SK-N-SH (cell line): ENCODE measurements at regions not wholly inside any gene's neighbourhood (a gene's known extent, or its start where the extent isn't known, plus 50 kb on each side); places are given as distances from the start of the nearest gene placed in this dataset.

Source experiments
- CTCF ChIP-seq: fragments of 200-600 bp; sonication (generic); IDR thresholded peaks from 2 replicates; pipeline ENCODE4 v1.6.1; 2017; ENCODE audit warnings: antibody characterized with exemption, mild to moderate bottlenecking, moderate library complexity
- FOSL2 ChIP-seq: IDR thresholded peaks from 2 replicates; pipeline ENCODE4 v1.4.0; 2012; ENCODE audit warnings: low read depth, mild to moderate bottlenecking, moderate library complexity, borderline replicate concordance
- FOXJ3 ChIP-seq: sonication (generic); formaldehyde crosslinking; IDR thresholded peaks from 2 replicates; pipeline ENCODE4 v1.5.1; 2020; ENCODE audit warnings: mild to moderate bottlenecking, missing genetic modification reagents
- JUND ChIP-seq: IDR thresholded peaks from 2 replicates; pipeline ENCODE4 v1.4.0; 2012
- MAX ChIP-seq: IDR thresholded peaks from 2 replicates; pipeline ENCODE4 v1.4.0; 2012; ENCODE audit warnings: low read depth
- MEF2A ChIP-seq: IDR thresholded peaks from 2 replicates; pipeline ENCODE4 v1.4.0; 2012; ENCODE audit warnings: low read depth, borderline replicate concordance
- NRF1 ChIP-seq: IDR thresholded peaks from 2 replicates; pipeline ENCODE4 v1.6.1; 2012; ENCODE audit warnings: low read depth, mild to moderate bottlenecking, low read length
- POLR2AphosphoS5 ChIP-seq: IDR thresholded peaks from 2 replicates; pipeline ENCODE4 v1.6.1; 2012; ENCODE audit warnings: low read depth, low read length
- RAD21 ChIP-seq: IDR thresholded peaks from 2 replicates; pipeline ENCODE4 v1.6.1; 2012; ENCODE audit warnings: mild to moderate bottlenecking, low read length
- RCOR1 ChIP-seq: fragments of 150-350 bp; IDR thresholded peaks from 2 replicates; pipeline ENCODE4 v1.6.1; 2017; ENCODE audit warnings: antibody characterized with exemption, low read length
- SMC3 ChIP-seq: IDR thresholded peaks from 2 replicates; pipeline ENCODE4 v1.6.1; 2012; ENCODE audit warnings: low read depth, low read length, improper control_type of control experiment
- TAF1 ChIP-seq: IDR thresholded peaks from 2 replicates; pipeline ENCODE4 v1.6.1; 2012; ENCODE audit warnings: low read depth, mild to moderate bottlenecking, low read length, moderate library complexity, borderline replicate concordance

DNA sequence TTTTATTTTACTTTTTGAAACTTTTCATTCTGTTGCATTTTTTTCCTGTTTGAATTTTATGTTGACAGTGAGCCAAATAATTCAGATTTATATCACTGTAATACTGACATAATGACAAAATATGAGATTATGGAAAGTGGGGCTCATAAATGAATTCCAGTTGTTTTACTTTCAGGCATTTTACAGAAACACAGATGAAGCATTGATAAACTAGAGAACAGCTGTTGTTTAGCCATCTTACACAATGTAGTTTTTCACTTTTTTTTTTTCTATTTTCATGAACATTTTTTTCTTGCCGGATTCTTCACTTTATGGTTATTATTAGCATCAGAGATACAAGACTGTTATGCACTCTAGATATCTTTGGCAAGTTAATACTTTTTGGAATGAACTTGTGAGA lies 91.7 kb upstream of the PAQR3 start:
- TF ChIP-seq NRF1, result no peak
- no peak for TF ChIP-seq CTCF
- TF ChIP-seq MEF2A, result no peak
- no peak for TF ChIP-seq MAX
- TF ChIP-seq POLR2AphosphoS5, result no peak
- TF ChIP-seq RAD21, result no peak
- TF ChIP-seq FOSL2, result no peak
- 0 out of 2 replicates have a peak, but pooled peaks have one; percentile 22 for TF ChIP-seq FOXJ3
- no peak for TF ChIP-seq SMC3
- peak; percentile 95 for TF ChIP-seq RCOR1
- TF ChIP-seq TAF1, result no peak
- no peak for TF ChIP-seq JUND
